Cardiac muscle cell (in vitro differentiated cells and primary cell): ENCODE measurements at regions not wholly inside any gene's neighbourhood (a gene's known extent, or its start where the extent isn't known, plus 50 kb on each side); places are given as distances from the start of the nearest gene placed in this dataset.

ENCODE experiments used
- DNase-seq, 2 donors: peaks; one replicate each; pipeline versions ENCODE4 v3.0.0 to v3.0.0-alpha.2; 2010 to 2017; ENCODE audit warnings: low read depth in 1 of 2, low spot score in 1 of 2
- H3K27ac ChIP-seq: fragments of 200-600 bp; sonication (generic); 2 replicates; pipeline ENCODE4 v1.5.1; 2016
- H3K27me3 ChIP-seq: fragments of 200-600 bp; sonication (generic); 2 replicates; pipeline ENCODE4 v1.6.0; 2016; ENCODE audit warnings: control low read depth
- H3K36me3 ChIP-seq: fragments of 200-600 bp; sonication (generic); 2 replicates; pipeline ENCODE4 v1.5.1; 2016; ENCODE audit warnings: control low read depth
- H3K4me1 ChIP-seq: fragments of 200-600 bp; sonication (generic); 2 replicates; pipeline ENCODE4 v1.8.1; 2017; ENCODE audit warnings: low read depth, mild to moderate bottlenecking, mixed run types
- H3K4me3 ChIP-seq: fragments of 200-600 bp; sonication (generic); 2 replicates; pipeline ENCODE4 v1.5.1; 2016; ENCODE audit warnings: mild to moderate bottlenecking
- H3K9me3 ChIP-seq: fragments of 200-600 bp; sonication (generic); 2 replicates; pipeline ENCODE4 v1.5.1; 2017; ENCODE audit warnings: low read depth, mild to moderate bottlenecking, control low read depth
- CTCF ChIP-seq: IDR thresholded peaks from 2 replicates; pipeline ENCODE4 v1.5.1; 2012; ENCODE audit warnings: low read depth, mild to moderate bottlenecking, low read length

- no peak for TF ChIP-seq CTCF
- DNase-seq: no peak
- no peaks in the 10 kb centered on the region for H3K36me3 ChIP-seq
- H3K27ac ChIP-seq: no peak overlapping the region
- H3K4me1 ChIP-seq: no peaks in the 10 kb centered on the region
- H3K4me3 ChIP-seq: no peak overlapping the region
- no peaks in the 10 kb centered on the region for H3K27me3 ChIP-seq
- no peaks in the 10 kb centered on the region for H3K9me3 ChIP-seq
Measured at GRCh38 chr6:78502386-78502887, 364.9 kb upstream of the IRAK1BP1 start.

DNA sequence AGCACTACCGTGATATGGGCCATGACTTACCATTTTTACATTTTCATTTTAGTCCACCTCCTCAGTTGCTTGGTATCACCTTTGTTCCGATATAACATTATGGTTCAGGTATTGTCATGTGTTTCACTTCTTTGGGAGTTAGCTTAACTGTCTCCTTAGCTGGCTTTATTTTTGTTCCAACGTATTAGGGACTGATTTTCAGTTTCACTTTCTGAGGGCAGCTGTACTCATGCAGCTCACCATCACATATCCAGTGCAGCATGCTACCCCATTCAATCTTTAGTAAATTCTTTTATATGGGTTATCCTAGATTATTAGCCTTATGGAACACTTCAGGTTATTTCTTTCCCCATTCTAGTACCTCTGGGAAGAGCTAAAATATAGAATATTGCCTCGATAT lies 362.2 kb upstream of the IRAK1BP1 start:
- Histone ChIP-seq H3K27me3 (no peaks in the 10 kb centered on the region), H3K36me3 (no peaks in the 10 kb centered on the region), H3K4me1 (no peaks in the 10 kb centered on the region), H3K9me3 (no peaks in the 10 kb centered on the region), H3K27ac (no peak overlapping the region), H3K4me3 (no peak overlapping the region)
- TF ChIP-seq CTCF: no peak
- DNase-seq: no peak

DNA sequence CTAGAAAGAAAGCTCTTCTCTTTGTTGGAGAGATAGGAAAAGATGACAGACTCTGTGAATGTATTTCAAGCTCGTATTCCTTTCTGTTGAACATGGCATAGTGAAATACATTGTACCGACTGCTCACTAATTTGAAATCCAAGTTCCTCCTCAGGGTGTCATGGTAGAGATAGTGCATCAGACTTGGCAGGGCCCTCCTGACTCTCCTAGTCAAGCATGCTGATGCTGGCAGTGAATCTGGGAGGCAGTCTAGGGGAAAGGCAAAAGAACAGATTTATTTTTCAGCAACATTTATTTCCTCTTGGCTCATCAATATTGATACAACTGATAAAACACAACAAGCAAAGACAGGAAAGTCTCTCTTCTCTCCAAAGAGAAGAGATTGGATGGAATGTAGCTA lies 356.3 kb upstream of the IRAK1BP1 start:
- Histone ChIP-seq H3K4me3 (no peak overlapping the region), H3K27ac (no peak overlapping the region), H3K27me3 (no peaks in the 10 kb centered on the region), H3K4me1 (no peaks in the 10 kb centered on the region), H3K36me3 (no peaks in the 10 kb centered on the region), H3K9me3 (no peaks in the 10 kb centered on the region)
- DNase-seq: no peak
- TF ChIP-seq CTCF: no peak

- H3K27ac ChIP-seq: no peak overlapping the region
- no peaks in the 10 kb centered on the region for H3K36me3 ChIP-seq
- DNase-seq: no peak
- no peak overlapping the region for H3K4me3 ChIP-seq
- no peaks in the 10 kb centered on the region for H3K27me3 ChIP-seq
- no peaks in the 10 kb centered on the region for H3K9me3 ChIP-seq
- no peak for TF ChIP-seq CTCF
- no peaks in the 10 kb centered on the region for H3K4me1 ChIP-seq
Measured at GRCh38 chr6:78513856-78514255, 353.5 kb upstream of the IRAK1BP1 start.

GRCh38 chr6:78515271-78515670 lies 352.1 kb upstream of the IRAK1BP1 start:
- H3K27me3 ChIP-seq: no peaks in the 10 kb centered on the region
- H3K27ac ChIP-seq: no peak overlapping the region
- H3K4me3 ChIP-seq: no peak overlapping the region
- no peaks in the 10 kb centered on the region for H3K4me1 ChIP-seq
- H3K9me3 ChIP-seq: no peaks in the 10 kb centered on the region
- H3K36me3 ChIP-seq: no peaks in the 10 kb centered on the region
- DNase-seq: no peak
- no peak for TF ChIP-seq CTCF

DNA sequence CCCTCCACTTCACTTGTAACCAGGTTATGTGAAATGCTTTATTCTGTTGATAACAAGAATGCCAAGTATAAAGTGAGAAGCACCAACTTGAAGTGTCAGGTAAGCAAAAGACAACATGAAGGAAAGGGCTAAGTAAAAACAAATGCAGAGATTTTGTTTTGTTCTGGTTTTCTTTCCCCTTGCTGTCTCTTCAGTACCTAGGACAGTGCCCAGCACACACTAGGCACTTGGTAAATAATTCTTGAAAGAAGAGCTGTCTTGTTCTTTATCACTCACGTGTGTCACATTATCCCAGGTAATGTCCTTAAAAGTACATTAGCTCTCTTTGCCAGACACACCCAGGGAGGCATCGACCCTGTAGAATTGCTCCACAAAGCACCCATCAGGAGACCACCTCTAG lies 350.0 kb upstream of the IRAK1BP1 start:
- no peaks in the 10 kb centered on the region for H3K4me1 ChIP-seq
- no peak for TF ChIP-seq CTCF
- DNase-seq: no peak

More for the DNA sequence above, 350.0 kb upstream of the IRAK1BP1 start:
- no peak overlapping the region for H3K4me3 ChIP-seq
- no peak overlapping the region for H3K27ac ChIP-seq
- no peaks in the 10 kb centered on the region for H3K27me3 ChIP-seq
- no peaks in the 10 kb centered on the region for H3K9me3 ChIP-seq
- H3K36me3 ChIP-seq: no peaks in the 10 kb centered on the region
